G401 (cell line): ENCODE measurements at regions not wholly inside any gene's neighbourhood (a gene's known extent, or its start where the extent isn't known, plus 50 kb on each side); places are given as distances from the start of the nearest gene placed in this dataset.

Experiments used
- DNase-seq: peaks from one replicate; pipeline ENCODE4 v3.0.0-alpha.2; 2015; ENCODE audit warnings: low spot score
- in situ Hi-C: cut with HindIII; loops from 2 replicates; pipeline ENCODE4 v1.10.0; 2016; ENCODE audit warnings: low sequenced_read_pairs, mixed read lengths

DNA sequence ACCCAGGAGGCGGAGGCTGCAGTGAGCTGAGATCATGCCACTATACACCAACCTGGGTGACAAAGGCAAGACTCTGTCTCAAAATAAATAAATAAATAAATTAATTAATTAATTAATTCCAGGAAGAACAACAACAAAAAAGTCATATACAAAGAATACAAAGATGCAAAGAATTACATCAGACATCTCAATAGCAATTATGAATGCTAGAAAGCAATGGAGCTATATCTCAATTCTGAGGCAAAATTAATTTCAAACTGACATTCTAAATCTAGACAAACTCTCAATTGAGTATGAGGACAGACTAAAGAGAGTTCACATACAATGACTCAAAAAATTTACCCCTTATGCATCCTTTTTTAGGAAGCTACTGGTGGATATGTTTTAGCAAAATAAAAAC is 69.6 kb upstream of the CTNNB1 start:
- no peak for DNase-seq
- in situ Hi-C loops, result no loop called here

DNA sequence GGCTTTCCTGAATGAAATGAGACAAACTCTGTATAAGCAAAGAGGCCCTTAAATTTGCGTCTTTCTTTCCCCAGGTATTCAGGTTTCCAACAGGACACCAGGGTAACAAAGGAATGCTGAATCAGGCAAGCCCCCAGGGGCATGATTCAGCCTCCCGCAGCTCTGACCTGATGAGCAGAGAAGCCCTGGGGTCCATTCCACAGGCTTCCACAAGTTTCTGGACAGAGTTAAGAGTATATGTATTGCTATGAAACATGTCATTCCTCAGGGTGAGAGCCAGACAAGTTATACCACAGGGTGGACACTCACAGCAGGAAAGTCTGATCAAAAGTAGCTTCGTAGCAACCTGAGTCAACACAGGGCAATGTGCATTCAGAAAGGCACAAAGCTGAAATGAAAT is 68.1 kb upstream of the CTNNB1 start:
- DNase-seq, result no peak
- in situ Hi-C loops, result no loop called here

DNA sequence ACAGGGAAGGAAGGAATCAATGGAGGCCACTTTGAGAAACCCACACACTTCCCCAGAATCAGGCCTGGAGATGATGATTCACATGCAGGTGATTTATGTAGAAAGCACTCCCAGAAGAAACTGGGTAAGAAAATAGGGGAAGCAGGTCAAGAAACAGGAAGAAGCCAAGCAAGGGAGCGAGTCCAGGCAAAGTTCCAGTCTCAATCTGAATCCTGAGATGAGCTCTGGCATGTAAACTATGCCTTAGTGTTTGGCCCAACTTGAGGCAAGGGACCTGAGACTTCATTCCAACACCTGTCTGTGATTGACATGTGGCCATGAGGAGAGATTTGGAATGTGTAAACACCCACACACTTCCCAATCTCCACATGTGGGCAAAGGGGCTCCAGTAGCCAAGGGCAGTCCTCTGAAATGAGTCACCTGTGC is 61.6 kb upstream of the CTNNB1 start:
- in situ Hi-C loops, result no loop called here
- no peak for DNase-seq

DNA sequence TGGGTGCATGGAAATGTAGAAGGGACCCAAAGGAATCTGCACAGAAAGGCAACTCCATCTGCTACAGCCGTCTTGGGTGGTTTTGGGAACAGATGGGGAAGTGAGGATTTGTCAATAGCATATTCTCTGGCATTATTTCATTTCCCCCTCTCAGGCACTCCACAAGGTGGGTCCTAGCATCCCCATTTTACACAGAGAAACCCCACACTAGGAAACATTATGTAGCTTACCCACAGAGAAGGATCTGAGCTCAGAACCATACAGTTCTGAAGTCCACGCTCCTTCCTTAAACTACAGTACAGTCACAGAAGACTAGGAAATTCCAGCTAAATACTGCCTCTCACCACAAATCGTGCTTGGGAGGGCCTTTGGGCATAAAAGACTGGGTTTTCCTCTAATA is 61.2 kb upstream of the CTNNB1 start:
- no peak for DNase-seq
- in situ Hi-C loops, result no loop called here

DNA sequence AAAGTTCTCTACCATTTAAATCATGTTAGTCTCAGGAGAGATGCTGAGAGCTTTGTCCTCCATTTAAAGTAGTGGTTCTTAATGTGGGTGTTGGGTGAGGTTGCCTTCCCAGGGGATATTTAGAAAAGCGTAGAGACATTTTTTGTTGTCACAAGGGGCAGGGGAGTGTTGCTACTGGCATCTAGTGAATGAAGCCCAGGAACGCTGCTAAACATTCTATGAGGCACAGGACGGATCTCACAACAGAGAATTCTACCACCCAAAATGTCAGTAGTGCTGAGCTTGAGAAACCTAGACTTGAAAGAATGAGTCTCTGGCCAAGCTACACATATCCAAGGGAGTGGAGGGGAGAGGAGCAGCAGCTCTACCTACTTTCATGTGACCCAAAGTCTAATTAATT is 60.7 kb upstream of the CTNNB1 start:
- no peak for DNase-seq
- in situ Hi-C loops, result no loop called here

DNA sequence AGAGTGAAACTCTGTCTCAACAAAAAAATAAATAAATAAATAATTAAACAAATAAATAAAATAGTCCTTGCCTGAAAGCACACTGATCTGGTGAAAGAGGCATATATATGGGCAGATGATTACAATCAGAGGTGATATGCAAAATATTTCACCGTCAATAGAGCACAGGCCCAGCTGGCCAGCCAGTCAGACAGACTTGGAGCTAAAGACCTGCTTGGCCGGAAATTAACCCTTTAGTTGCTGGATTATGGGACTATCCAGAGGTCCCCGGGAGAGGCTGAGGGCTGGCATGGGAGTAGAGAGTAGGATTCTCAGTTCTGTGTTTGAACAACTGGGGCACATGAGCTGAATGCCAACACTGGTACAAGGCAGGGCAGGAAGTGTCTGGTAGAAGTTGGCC is 59.1 kb upstream of the CTNNB1 start:
- DNase-seq, result no peak
- in situ Hi-C loops, result no loop called here

DNA sequence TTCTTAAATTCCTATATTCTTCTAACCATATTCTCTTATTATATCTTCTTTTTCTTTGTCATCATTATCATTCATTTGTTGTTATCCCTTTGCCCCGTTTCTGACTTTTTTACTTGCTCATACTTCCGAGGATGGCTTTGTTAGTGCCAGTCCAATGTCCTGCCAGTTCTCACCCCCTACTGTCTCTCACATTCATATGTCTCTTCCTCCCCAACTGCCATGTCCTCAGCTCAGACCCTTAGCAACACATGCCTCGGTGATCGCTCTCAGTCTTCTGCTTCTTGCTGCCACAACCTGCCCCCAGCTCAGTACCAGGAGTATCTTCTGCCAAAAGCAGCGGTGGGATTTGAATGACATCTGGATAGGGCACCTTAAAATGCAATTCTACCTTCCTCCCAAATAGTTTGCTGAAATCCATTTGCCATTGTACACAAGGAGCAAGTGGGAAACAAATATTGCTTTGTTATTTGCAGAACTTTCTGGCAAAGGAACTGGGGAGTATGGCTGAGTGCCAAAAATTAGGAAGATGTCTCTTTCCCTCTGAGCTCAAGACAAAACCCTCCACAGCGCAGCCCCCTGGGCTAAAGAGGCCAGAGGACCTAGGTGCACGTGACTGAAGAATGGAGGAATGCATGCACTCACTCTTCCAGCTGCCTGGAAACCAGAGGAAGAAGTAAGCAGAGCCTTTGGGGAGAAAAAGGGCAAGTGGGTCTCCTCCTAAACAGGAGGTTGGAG is 57.7 kb upstream of the CTNNB1 start:
- peak; percentile 81 for DNase-seq
- in situ Hi-C loops, result no loop called here

DNA sequence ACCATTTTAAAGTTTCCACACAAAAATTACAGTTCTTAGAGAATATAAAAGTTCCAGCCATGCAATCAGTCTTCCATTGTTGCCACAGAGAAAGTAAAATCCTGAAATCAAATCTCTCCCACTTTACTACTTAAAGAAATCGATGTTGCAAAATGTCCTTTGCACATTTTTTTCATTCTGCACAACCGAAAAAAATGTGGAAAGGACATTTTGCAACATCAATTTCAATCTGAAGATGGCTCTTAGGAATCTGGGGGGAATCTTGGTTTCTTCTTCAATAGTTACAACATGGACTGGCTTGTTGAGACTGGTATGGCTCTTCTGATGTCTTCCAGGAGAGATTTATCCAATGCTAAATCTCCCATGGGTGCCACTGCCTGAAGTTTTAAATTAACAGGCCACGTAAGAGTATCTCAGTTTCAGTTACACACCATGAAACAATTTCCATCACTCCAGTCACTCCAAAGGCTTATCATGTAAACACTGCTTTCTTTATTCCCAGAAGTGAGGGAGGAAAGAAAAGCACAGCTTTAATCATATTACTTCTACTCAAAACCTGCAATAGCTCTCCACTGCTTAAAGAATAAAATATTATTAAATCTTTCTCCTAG is 55.8 kb upstream of the CTNNB1 start:
- in situ Hi-C loops, result no loop called here
- no peak for DNase-seq

DNA sequence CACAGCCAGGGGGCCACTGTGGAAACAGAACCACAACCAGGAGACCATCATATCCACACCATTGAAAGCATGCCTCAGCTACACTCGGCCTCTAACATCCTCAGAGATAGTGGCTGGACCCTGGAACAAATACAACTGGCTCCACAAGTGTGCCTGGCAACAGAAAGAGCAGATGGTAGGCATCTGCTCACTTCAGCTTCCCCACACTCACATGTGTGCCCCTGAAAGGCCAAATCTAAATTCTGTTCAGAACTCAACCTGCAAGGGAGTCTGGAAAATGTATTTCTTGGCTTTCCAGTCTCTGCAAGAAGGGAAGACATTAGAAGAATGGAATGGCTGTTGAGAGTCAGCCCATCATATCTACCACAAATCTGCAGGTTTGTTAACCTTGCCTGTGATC is 54.7 kb upstream of the CTNNB1 start:
- peak; percentile 93 for DNase-seq
- in situ Hi-C loops, result no loop called here

DNA sequence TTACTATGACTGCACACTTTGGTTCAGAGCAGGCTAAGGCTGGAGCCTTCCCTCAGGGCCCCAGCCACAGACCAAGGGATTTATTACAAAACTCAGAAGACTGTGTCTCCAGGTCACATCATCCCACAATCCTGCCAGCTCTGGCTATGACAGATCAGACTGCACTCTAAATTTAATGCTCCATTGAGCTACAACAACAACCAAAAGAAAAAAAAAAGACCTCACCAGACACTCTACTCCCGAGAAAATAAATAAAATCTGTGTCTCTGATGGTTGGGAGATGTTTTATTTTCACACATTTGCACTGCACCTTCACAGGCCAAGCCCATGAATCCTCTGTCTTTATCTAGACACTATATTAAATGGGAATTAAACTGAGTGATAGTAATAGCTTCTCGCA is 50.8 kb upstream of the CTNNB1 start:
- DNase-seq, result peak; percentile 77
- in situ Hi-C loops, result no loop called here

DNA sequence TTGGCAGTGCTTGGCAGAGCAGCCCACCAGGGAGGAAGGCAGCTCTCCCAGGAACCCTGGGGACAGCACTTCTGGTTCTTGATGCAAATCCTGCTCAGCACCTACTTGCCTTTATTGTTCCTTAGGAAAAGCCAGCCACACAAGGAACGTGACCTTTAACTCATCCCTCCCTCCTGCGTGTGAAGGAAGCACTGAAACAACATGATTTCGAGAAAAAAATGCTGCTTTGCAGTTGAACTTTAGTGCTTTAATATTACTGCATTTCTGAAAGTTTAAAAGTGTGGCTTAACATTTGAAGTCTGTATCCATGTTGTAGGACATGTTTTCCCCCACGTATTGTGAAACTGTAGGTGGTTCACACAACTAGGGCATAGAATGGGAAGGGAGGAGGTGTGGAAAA is 50.4 kb upstream of the CTNNB1 start:
- in situ Hi-C loops, result no loop called here

More for the DNA sequence above, 50.4 kb upstream of the CTNNB1 start:
- DNase-seq, result no peak
